Suprapubic skin (tissue), 4 donors: ENCODE measurements at regions not wholly inside any gene's neighbourhood (a gene's known extent, or its start where the extent isn't known, plus 50 kb on each side); places are given as distances from the start of the nearest gene placed in this dataset.

Experiments used
- DNase-seq, 2 donors: peaks; one replicate each; pipeline ENCODE4 v3.0.0-alpha.2; 2019; ENCODE audit warnings: low spot score in 2 of 2
- H3K27ac ChIP-seq: fragments of 200-600 bp; sonication (generic); one replicate; pipeline ENCODE4 v1.5.1; 2019
- H3K27me3 ChIP-seq: fragments of 200-600 bp; sonication (generic); one replicate; pipeline ENCODE4 v1.5.1; 2019
- H3K36me3 ChIP-seq: fragments of 200-600 bp; sonication (generic); one replicate; pipeline ENCODE4 v1.5.1; 2019
- H3K4me1 ChIP-seq: fragments of 200-600 bp; sonication (generic); one replicate; pipeline ENCODE4 v1.5.1; 2019
- H3K4me3 ChIP-seq: fragments of 200-600 bp; sonication (generic); one replicate; pipeline ENCODE4 v1.5.1; 2019; ENCODE audit warnings: mild to moderate bottlenecking
- H3K9me3 ChIP-seq: fragments of 200-600 bp; sonication (generic); one replicate; pipeline ENCODE4 v1.5.1; 2019
- CTCF ChIP-seq, 2 donors: fragments of 200-600 bp in 1 of 2; fragments of 450-650 bp in 1 of 2; sonication (generic) in 1 of 2; IDR thresholded peaks; one replicate each; pipeline ENCODE4 v1.5.1; 2016 to 2019; ENCODE audit warnings: antibody characterized with exemption in 2 of 2, mild to moderate bottlenecking in 1 of 2, moderate library complexity in 1 of 2
- EP300 ChIP-seq: sonication (generic); formaldehyde crosslinking; IDR thresholded peaks from one replicate; pipeline ENCODE4 v1.6.1; 2017; ENCODE audit warnings: antibody characterized with exemption
- POLR2A ChIP-seq, 2 donors: fragments of 450-650 bp; IDR thresholded peaks; one replicate each; pipeline ENCODE4 v1.6.1; 2017; ENCODE audit warnings: antibody characterized with exemption in 2 of 2, mild to moderate bottlenecking in 2 of 2, moderate library complexity in 2 of 2
- POLR2AphosphoS5 ChIP-seq, 3 donors: sonication (generic); formaldehyde crosslinking; IDR thresholded peaks; one replicate each; pipeline ENCODE4 v1.6.1; 2017; ENCODE audit warnings: antibody characterized with exemption in 3 of 3
- WGBS: methylation state at CpG from one replicate; pipeline ENCODE4 v1.1.5; 2018; 5-methylcytosine and 5-hydroxymethylcytosine counted together

- Histone ChIP-seq H3K27me3 (no peaks in the 10 kb centered on the region), H3K27ac (no peak overlapping the region), H3K4me3 (no peak overlapping the region), H3K36me3 (no peaks in the 10 kb centered on the region), H3K4me1 (no peaks in the 10 kb centered on the region), H3K9me3 (no peaks in the 10 kb centered on the region)
- DNase-seq: no peak
- 54% methylated on average over 2 of the region's 2 CpGs for WGBS
- TF ChIP-seq EP300 (no peak), POLR2A (IDR thresholded peaks at IDR 0.05) (no peak), CTCF (IDR thresholded peaks at IDR 0.05) (no peak), POLR2AphosphoS5 (IDR thresholded peaks at IDR 0.05) (no peak)
Measured at GRCh38 chr11:87851234-87851633, 324.0 kb downstream of the RAB38 start.

- no peaks in the 10 kb centered on the region for H3K9me3 ChIP-seq
- DNase-seq: no peak
- H3K27ac ChIP-seq: no peak overlapping the region
- no peak overlapping the region for H3K4me3 ChIP-seq
- WGBS: 85% methylated on average over 2 of the region's 2 CpGs
- no peaks in the 10 kb centered on the region for H3K36me3 ChIP-seq
- TF ChIP-seq EP300: no peak
- no peak for TF ChIP-seq CTCF (IDR thresholded peaks at IDR 0.05)
- TF ChIP-seq POLR2A (IDR thresholded peaks at IDR 0.05): no peak
- TF ChIP-seq POLR2AphosphoS5 (IDR thresholded peaks at IDR 0.05): no peak
- no peaks in the 10 kb centered on the region for H3K27me3 ChIP-seq
- H3K4me1 ChIP-seq: no peaks in the 10 kb centered on the region
Measured at GRCh38 chr11:87849216-87849615, 326.0 kb downstream of the RAB38 start.

GRCh38 chr11:87840786-87841185 lies 334.5 kb downstream of the RAB38 start:
- Histone ChIP-seq H3K36me3 (no peaks in the 10 kb centered on the region), H3K27me3 (no peaks in the 10 kb centered on the region), H3K9me3 (no peaks in the 10 kb centered on the region), H3K4me1 (no peaks in the 10 kb centered on the region), H3K4me3 (no peak overlapping the region), H3K27ac (no peak overlapping the region)
- no peak for TF ChIP-seq EP300
- no peak for TF ChIP-seq POLR2A (IDR thresholded peaks at IDR 0.05)
- TF ChIP-seq CTCF (IDR thresholded peaks at IDR 0.05): no peak
- TF ChIP-seq POLR2AphosphoS5 (IDR thresholded peaks at IDR 0.05): no peak
- 74% methylated on average over 1 of the region's 1 CpG for WGBS
- DNase-seq: no peak

- no peak for DNase-seq
Measured at GRCh38 chr11:87832211-87832610, 343.0 kb downstream of the RAB38 start.

GRCh38 chr11:87820011-87820410 lies 355.2 kb downstream of the RAB38 start:
- H3K27ac ChIP-seq: no peak overlapping the region
- no peak overlapping the region for H3K4me3 ChIP-seq
- TF ChIP-seq POLR2AphosphoS5 (IDR thresholded peaks at IDR 0.05): no peak
- TF ChIP-seq POLR2A (IDR thresholded peaks at IDR 0.05): no peak
- no peak for TF ChIP-seq EP300
- TF ChIP-seq CTCF (IDR thresholded peaks at IDR 0.05): no peak
- no peaks in the 10 kb centered on the region for H3K27me3 ChIP-seq
- no peak for DNase-seq
- no peaks in the 10 kb centered on the region for H3K9me3 ChIP-seq
- H3K36me3 ChIP-seq: no peaks in the 10 kb centered on the region
- peaks cover 5% of the 10 kb centered on the region for H3K4me1 ChIP-seq
- 8% methylated on average over 3 of the region's 3 CpGs for WGBS

More at GRCh38 chr11:87832211-87832610, 343.0 kb downstream of the RAB38 start:
- no peaks in the 10 kb centered on the region for H3K9me3 ChIP-seq
- H3K4me1 ChIP-seq: no peaks in the 10 kb centered on the region
- no peak overlapping the region for H3K4me3 ChIP-seq
- WGBS: 71% methylated on average over 5 of the region's 5 CpGs
- H3K27ac ChIP-seq: no peak overlapping the region
- TF ChIP-seq CTCF (IDR thresholded peaks at IDR 0.05): no peak
- no peak for TF ChIP-seq EP300
- no peak for TF ChIP-seq POLR2AphosphoS5 (IDR thresholded peaks at IDR 0.05)
- TF ChIP-seq POLR2A (IDR thresholded peaks at IDR 0.05): no peak
- H3K36me3 ChIP-seq: no peaks in the 10 kb centered on the region
- H3K27me3 ChIP-seq: no peaks in the 10 kb centered on the region
